ENCODE measurements at regions not wholly inside any gene's neighbourhood (a gene's known extent, or its start where the extent isn't known, plus 50 kb on each side); places are given as distances from the start of the nearest gene placed in this dataset.
"Not testable (repeated sequence)": the region's sequence is repeated elsewhere in the genome, so short reads cannot be mapped to it uniquely, and the experiment has no call there.

- H3K36me3 ChIP-seq (ENCODE audit: control insufficient read depth, insufficient read depth, low read length); H4K5ac ChIP-seq (ENCODE audit: low read depth, low read length); dilution Hi-C loops (cut with HindIII; ENCODE audit: low sequenced_read_pairs, unreplicated experiment); H3K18ac ChIP-seq (ENCODE audit: low read depth, low read length); H3K9ac ChIP-seq (ENCODE audit: low read depth, low read length); H2AK9ac ChIP-seq (replicated peaks; ENCODE audit: low read depth, low read length, poor library complexity); H2BK15ac ChIP-seq (ENCODE audit: low read depth, low read length); H2BK20ac ChIP-seq (ENCODE audit: low read depth, low read length); H4K8ac ChIP-seq (ENCODE audit: low read depth in 2 of 2, low read length in 2 of 2); H2AFZ ChIP-seq (replicated peaks; ENCODE audit: low read length, poor library complexity); H3K9me1 ChIP-seq (ENCODE audit: insufficient read depth, low read length); DNase-seq; H3K23ac ChIP-seq (ENCODE audit: low read depth, low read length); H3K27me3 ChIP-seq (ENCODE audit: control insufficient read depth, insufficient read depth, low read length); H4K91ac ChIP-seq (ENCODE audit: insufficient read depth, low read depth, low read length); H2BK5ac ChIP-seq (ENCODE audit: low read depth, low read length, poor library complexity, severe bottlenecking); H2AK5ac ChIP-seq (ENCODE audit: low read depth, low read length); H2BK120ac ChIP-seq (ENCODE audit: low read depth, low read length); in situ Hi-C loops (cut with MboI; ENCODE audit: low sequenced_read_pairs); H3K4me2 ChIP-seq (ENCODE audit: low read depth, low read length); POLR2A ChIA-PET (ENCODE audit: unreplicated experiment); H3K14ac ChIP-seq (replicated peaks; ENCODE audit: low read depth, low read length); H3K4me3 ChIP-seq (ENCODE audit: insufficient read depth, low read depth, low read length); CTCF ChIA-PET; H3K79me1 ChIP-seq (ENCODE audit: low read depth in 1 of 2, low read length in 2 of 2); BruUV-seq (replicated peaks); intact Hi-C loops (cut with micrococcal nuclease); H3K9me3 ChIP-seq (ENCODE audit: control insufficient read depth, insufficient read depth, low read length); H3K27ac ChIP-seq (ENCODE audit: insufficient read depth, low read length); ATAC-seq (ENCODE audit: low read depth); H3K56ac ChIP-seq (ENCODE audit: extremely low read depth, insufficient read depth, low read length); H3K4me1 ChIP-seq (ENCODE audit: control insufficient read depth, insufficient read depth, low read length); H4K20me1 ChIP-seq (ENCODE audit: insufficient read depth, low read length); H3K4ac ChIP-seq (ENCODE audit: low read depth, low read length): not testable (repeated sequence)
- no CpG with 5 or more reads among the region's 1 CpG for WGBS, 2 experiments (ENCODE audit: extremely low coverage in 2 of 2, insufficient read length in 1 of 2)
Measured at GRCh38 chr14:56365663-56366062, 213.9 kb upstream of the TMEM260 start.
